GM12878 (cell line): ENCODE measurements at regions not wholly inside any gene's neighbourhood (a gene's known extent, or its start where the extent isn't known, plus 50 kb on each side); places are given as distances from the start of the nearest gene placed in this dataset.

Experiments
- ATAC-seq: fragments of 200-7000 bp; cut with Tn5 transposase; 3 replicates; pipeline ENCODE4 v1.9.1; 2020; ENCODE audit warnings: mild to moderate bottlenecking, moderate library complexity
- BruUV-seq: library from RNA; stranded (reverse); fragments of 400-500 nt; replicated peaks from 2 replicates; lab custom pipeline; 2021; lab: Mats Ljungman, UMichigan
- CTCF ChIA-PET: fragments of 300-600 bp; sonication (Branson Sonifier 250); formaldehyde crosslinking; extraction: SDS; loops from one replicate; lab custom pipeline; 2021; ENCODE audit warnings: inconsistent platforms; lab: Yijun Ruan, JAX
- POLR2A ChIA-PET: fragments of 350-600 bp; formaldehyde crosslinking; extraction: SDS; loops from one replicate; lab custom pipeline; 2021; ENCODE audit warnings: inconsistent platforms; lab: Charles Lee
- RAD21 ChIA-PET: fragments of 300-600 bp; sonication (Branson Sonifier 250); formaldehyde crosslinking; loops from one replicate; lab custom pipeline; 2023; ENCODE audit warnings: antibody characterized with exemption; ENCODE audit not compliant: unreplicated experiment; lab: Charles Lee
- SMC1A ChIA-PET: fragments of 300-600 bp; sonication (Branson Sonifier 250); formaldehyde crosslinking; loops from one replicate; lab custom pipeline; 2023; ENCODE audit not compliant: unreplicated experiment, uncharacterized antibody; lab: Charles Lee
- DNase-seq: peaks from one replicate; pipeline ENCODE4 v3.0.0-alpha.2; 2011; ENCODE audit warnings: low read depth, low spot score
- FAIRE-seq: peaks from 3 replicates; lab custom pipeline; 2011; peaks lifted over from hg19 to GRCh38; lab: Jason Lieb, UNC
- H2AFZ ChIP-seq: 2 replicates; pipeline ENCODE4 v1.6.0; 2011; ENCODE audit warnings: low read depth, low read length, control low read depth; ENCODE audit not compliant: control insufficient read depth
- H3K27ac ChIP-seq: 2 replicates; pipeline ENCODE4 v1.5.1; 2011; ENCODE audit warnings: control low read depth; ENCODE audit not compliant: control insufficient read depth, insufficient read depth
- H3K27me3 ChIP-seq, 2 experiments: replicated peaks in 1 of 2; 2 replicates each; pipeline versions ENCODE4 v1.6.0 to v1.6.1; 2011; ENCODE audit warnings: low read length in 1 of 2; ENCODE audit not compliant: control insufficient read depth in 2 of 2, insufficient read depth in 2 of 2
- H3K36me3 ChIP-seq, 2 experiments: 2 replicates each; pipeline ENCODE4 v1.5.1; 2011; ENCODE audit warnings: low read length in 1 of 2; ENCODE audit not compliant: control insufficient read depth in 2 of 2, insufficient read depth in 2 of 2
- H3K4me1 ChIP-seq: 2 replicates; pipeline ENCODE4 v1.6.1; 2011; ENCODE audit warnings: mild to moderate bottlenecking, low read length, moderate library complexity, mixed read lengths; ENCODE audit not compliant: control insufficient read depth, insufficient read depth
- H3K4me2 ChIP-seq: 2 replicates; pipeline ENCODE4 v1.6.0; 2011; ENCODE audit warnings: control low read depth; ENCODE audit not compliant: control insufficient read depth, insufficient read depth
- H3K4me3 ChIP-seq: fragments of 200-600 bp; sonication (generic); 2 replicates; pipeline ENCODE4 v1.5.1; 2016
- H3K79me2 ChIP-seq: 2 replicates; pipeline ENCODE4 v1.6.0; 2011; ENCODE audit warnings: low read length; ENCODE audit not compliant: control insufficient read depth, insufficient read depth
- H3K9ac ChIP-seq: 2 replicates; pipeline ENCODE4 v1.8.0; 2011; ENCODE audit warnings: low read length, control low read depth, mixed read lengths; ENCODE audit not compliant: control insufficient read depth, insufficient read depth
- H3K9me3 ChIP-seq: replicated peaks from 3 replicates; pipeline ENCODE4 v1.5.1; 2011; ENCODE audit warnings: mild to moderate bottlenecking, low read length; ENCODE audit not compliant: control insufficient read depth, insufficient read depth
- H4K20me1 ChIP-seq: 2 replicates; pipeline ENCODE4 v1.6.0; 2011; ENCODE audit not compliant: control insufficient read depth, insufficient read depth
- ASH2L ChIP-seq: fragments of 300-600, 200-600 bp; sonication (generic); IDR thresholded peaks from 2 replicates; pipeline ENCODE4 v1.6.1; 2017; ENCODE audit warnings: low read depth, mild to moderate bottlenecking, borderline replicate concordance
- CHD1 ChIP-seq: IDR thresholded peaks from 2 replicates; pipeline ENCODE4 v1.6.1; 2012; ENCODE audit warnings: low read depth, low read length, improper control_type of control experiment
- CREB1 ChIP-seq: IDR thresholded peaks from 2 replicates; pipeline ENCODE4 v1.6.1; 2012; ENCODE audit warnings: low read depth, mild to moderate bottlenecking, inconsistent platforms
- GATAD2B ChIP-seq: fragments of 450-650 bp; conservative IDR thresholded peaks from 2 replicates; pipeline ENCODE4 v1.6.1; 2017; ENCODE audit warnings: low read depth, mild to moderate bottlenecking, moderate library complexity
- HDAC6 ChIP-seq: fragments of 200-600 bp; sonication (generic); IDR thresholded peaks from one replicate; pipeline ENCODE4 v1.8.0; 2017; ENCODE audit warnings: antibody characterized with exemption; ENCODE audit not compliant: unreplicated experiment
- JUNB ChIP-seq: IDR thresholded peaks from 2 replicates; pipeline ENCODE4 v1.6.1; 2016; ENCODE audit warnings: antibody characterized with exemption, mild to moderate bottlenecking
- MYC ChIP-seq: IDR thresholded peaks from 2 replicates; pipeline ENCODE4 v1.6.1; 2011; ENCODE audit warnings: mild to moderate bottlenecking, low read length, moderate library complexity, inconsistent platforms; ENCODE audit not compliant: insufficient read depth, insufficient replicate concordance, insufficient read length, severe bottlenecking
- NFIC ChIP-seq: IDR thresholded peaks from 2 replicates; pipeline ENCODE4 v1.6.1; 2012; ENCODE audit warnings: low read depth, mild to moderate bottlenecking, inconsistent platforms, low read length, moderate library complexity
- SUPT20H ChIP-seq: IDR thresholded peaks from 2 replicates; pipeline ENCODE4 v1.6.1; 2011; ENCODE audit warnings: low read depth, mild to moderate bottlenecking, low read length, moderate library complexity, borderline replicate concordance; ENCODE audit not compliant: control insufficient read depth
- SUZ12 ChIP-seq: fragments of 200-600 bp; sonication (generic); IDR thresholded peaks from one replicate; pipeline ENCODE4 v1.6.1; 2018; ENCODE audit warnings: antibody characterized with exemption, mild to moderate bottlenecking; ENCODE audit not compliant: unreplicated experiment
- WGBS: methylation state at CpG from one replicate; pipeline ENCODE4 v1.1.6; 2016; ENCODE audit warnings: low lambda C conversion rate; ENCODE audit not compliant: insufficient replicate concordance, insufficient coverage; ENCODE audit errors: missing lambda C conversion rate; 5-methylcytosine and 5-hydroxymethylcytosine counted together
- in situ Hi-C: fragments of 300-500 bp; cut with MboI; formaldehyde crosslinking; loops from 9 replicates; pipeline ENCODE4 v1.14.3; 2018; ENCODE audit warnings: mixed read lengths
- intact Hi-C: fragments of 100-400 bp; cut with micrococcal nuclease; formaldehyde crosslinking; loops from one replicate; pipeline ENCODE4 v1.14.2; 2022; ENCODE audit not compliant: unreplicated experiment
- TF ChIP-seq, protein P1 (sequence below): IDR thresholded peaks from 2 replicates; pipeline ENCODE4 v1.6.1; 2011; ENCODE audit warnings: borderline replicate concordance, low read depth, mild to moderate bottlenecking, moderate library complexity, low read length; ENCODE audit not compliant: insufficient read depth, poor library complexity, severe bottlenecking
- TF ChIP-seq, protein P2 (sequence below): IDR thresholded peaks from 2 replicates; pipeline ENCODE4 v1.6.1; 2012; ENCODE audit warnings: mild to moderate bottlenecking, low read depth, low read length
- TF ChIP-seq, protein P3 (sequence below): fragments of 450-650 bp; formaldehyde crosslinking; IDR thresholded peaks from 2 replicates; pipeline ENCODE4 v1.4.0; 2022; ENCODE audit warnings: mild to moderate bottlenecking, moderate library complexity

DNA sequence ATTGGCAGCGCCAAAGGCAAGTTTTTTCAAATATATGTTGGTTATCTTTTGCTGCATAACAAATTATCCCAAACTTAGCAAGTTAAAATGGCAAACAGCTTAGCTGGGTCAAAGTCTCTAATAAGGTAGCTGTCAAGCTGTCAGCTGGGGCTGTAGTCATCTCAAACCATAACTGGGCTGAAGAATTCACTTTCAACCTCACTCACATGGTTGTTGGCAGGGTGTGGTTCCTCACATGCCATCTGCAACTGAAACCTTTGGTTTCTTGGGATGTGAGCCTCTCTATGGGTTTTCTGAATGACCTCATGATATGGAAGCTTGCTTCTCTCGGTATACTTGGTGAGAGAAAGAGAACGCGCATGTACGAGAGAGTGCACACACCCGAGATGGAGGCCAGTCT, 125.4 kb downstream of the LRIG3 start:
- no peaks in the 10 kb centered on the region for H3K36me3 ChIP-seq
- intact Hi-C loops (no loop called here), in situ Hi-C loops (no loop called here)
- DNase-seq (no peak), FAIRE-seq (no peak), ATAC-seq (no peak)
- H3K9me3 ChIP-seq = no peaks in the 10 kb centered on the region
- no peaks in the 10 kb centered on the region for H4K20me1 ChIP-seq
- no peaks in the 10 kb centered on the region for H3K79me2 ChIP-seq
- ChIA-PET RAD21 (no interaction called here), POLR2A (no interaction called here), SMC1A (interaction anchor here (0.7 kb wide), 1 partner anchor 75 kb away, joined by 3 read pairs; no protein-coding TSS in a partner anchor), CTCF (no interaction called here)
- no peaks in the 10 kb centered on the region for H3K4me1 ChIP-seq
- no peak overlapping the region for H3K9ac ChIP-seq
- TF ChIP-seq CREB1 (no peak), SUPT20H (no peak), GATAD2B (no peak), HDAC6 (no peak), JUNB (no peak), ASH2L (no peak), NFIC (no peak), SUZ12 (no peak), MYC (no peak), CHD1 (no peak)
- TF ChIP-seq, protein P1, sequence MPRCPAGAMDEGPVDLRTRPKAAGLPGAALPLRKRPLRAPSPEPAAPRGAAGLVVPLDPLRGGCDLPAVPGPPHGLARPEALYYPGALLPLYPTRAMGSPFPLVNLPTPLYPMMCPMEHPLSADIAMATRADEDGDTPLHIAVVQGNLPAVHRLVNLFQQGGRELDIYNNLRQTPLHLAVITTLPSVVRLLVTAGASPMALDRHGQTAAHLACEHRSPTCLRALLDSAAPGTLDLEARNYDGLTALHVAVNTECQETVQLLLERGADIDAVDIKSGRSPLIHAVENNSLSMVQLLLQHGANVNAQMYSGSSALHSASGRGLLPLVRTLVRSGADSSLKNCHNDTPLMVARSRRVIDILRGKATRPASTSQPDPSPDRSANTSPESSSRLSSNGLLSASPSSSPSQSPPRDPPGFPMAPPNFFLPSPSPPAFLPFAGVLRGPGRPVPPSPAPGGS = no peak
- TF ChIP-seq, protein P2, sequence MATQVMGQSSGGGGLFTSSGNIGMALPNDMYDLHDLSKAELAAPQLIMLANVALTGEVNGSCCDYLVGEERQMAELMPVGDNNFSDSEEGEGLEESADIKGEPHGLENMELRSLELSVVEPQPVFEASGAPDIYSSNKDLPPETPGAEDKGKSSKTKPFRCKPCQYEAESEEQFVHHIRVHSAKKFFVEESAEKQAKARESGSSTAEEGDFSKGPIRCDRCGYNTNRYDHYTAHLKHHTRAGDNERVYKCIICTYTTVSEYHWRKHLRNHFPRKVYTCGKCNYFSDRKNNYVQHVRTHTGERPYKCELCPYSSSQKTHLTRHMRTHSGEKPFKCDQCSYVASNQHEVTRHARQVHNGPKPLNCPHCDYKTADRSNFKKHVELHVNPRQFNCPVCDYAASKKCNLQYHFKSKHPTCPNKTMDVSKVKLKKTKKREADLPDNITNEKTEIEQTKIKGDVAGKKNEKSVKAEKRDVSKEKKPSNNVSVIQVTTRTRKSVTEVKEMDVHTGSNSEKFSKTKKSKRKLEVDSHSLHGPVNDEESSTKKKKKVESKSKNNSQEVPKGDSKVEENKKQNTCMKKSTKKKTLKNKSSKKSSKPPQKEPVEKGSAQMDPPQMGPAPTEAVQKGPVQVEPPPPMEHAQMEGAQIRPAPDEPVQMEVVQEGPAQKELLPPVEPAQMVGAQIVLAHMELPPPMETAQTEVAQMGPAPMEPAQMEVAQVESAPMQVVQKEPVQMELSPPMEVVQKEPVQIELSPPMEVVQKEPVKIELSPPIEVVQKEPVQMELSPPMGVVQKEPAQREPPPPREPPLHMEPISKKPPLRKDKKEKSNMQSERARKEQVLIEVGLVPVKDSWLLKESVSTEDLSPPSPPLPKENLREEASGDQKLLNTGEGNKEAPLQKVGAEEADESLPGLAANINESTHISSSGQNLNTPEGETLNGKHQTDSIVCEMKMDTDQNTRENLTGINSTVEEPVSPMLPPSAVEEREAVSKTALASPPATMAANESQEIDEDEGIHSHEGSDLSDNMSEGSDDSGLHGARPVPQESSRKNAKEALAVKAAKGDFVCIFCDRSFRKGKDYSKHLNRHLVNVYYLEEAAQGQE = no peak
- TF ChIP-seq, protein P3, sequence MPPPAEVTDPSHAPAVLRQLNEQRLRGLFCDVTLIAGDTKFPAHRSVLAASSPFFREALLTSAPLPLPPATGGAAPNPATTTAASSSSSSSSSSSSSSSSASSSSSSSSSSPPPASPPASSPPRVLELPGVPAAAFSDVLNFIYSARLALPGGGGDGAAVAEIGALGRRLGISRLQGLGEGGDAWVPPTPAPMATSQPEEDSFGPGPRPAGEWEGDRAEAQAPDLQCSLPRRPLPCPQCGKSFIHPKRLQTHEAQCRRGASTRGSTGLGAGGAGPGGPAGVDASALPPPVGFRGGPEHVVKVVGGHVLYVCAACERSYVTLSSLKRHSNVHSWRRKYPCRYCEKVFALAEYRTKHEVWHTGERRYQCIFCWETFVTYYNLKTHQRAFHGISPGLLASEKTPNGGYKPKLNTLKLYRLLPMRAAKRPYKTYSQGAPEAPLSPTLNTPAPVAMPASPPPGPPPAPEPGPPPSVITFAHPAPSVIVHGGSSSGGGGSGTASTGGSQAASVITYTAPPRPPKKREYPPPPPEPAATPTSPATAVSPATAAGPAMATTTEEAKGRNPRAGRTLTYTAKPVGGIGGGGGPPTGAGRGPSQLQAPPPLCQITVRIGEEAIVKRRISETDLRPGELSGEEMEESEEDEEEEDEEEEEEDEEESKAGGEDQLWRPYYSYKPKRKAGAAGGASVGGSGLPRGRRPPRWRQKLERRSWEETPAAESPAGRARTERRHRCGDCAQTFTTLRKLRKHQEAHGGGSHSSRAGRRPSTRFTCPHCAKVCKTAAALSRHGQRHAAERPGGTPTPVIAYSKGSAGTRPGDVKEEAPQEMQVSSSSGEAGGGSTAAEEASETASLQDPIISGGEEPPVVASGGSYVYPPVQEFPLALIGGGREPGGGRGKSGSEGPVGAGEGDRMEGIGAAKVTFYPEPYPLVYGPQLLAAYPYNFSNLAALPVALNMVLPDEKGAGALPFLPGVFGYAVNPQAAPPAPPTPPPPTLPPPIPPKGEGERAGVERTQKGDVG (CRISPR knock-in tag) = no peak
- H3K4me3 ChIP-seq = no peak overlapping the region
- BruUV-seq = no TSS peak
- WGBS = 78% methylated on average over 6 of the region's 6 CpGs
- H3K4me2 ChIP-seq = no peak overlapping the region
- no peaks in the 10 kb centered on the region for H3K27me3 ChIP-seq
- H3K27ac ChIP-seq = no peak overlapping the region
- H2AFZ ChIP-seq = no peak overlapping the region
